HCT116 (cell line): ENCODE measurements at regions not wholly inside any gene's neighbourhood (a gene's known extent, or its start where the extent isn't known, plus 50 kb on each side); places are given as distances from the start of the nearest gene placed in this dataset.

ENCODE experiments used
- ATAC-seq: fragments of 200-7000 bp; cut with Tn5 transposase; 2 replicates; pipeline ENCODE4 v1.9.1; 2020; ENCODE audit warnings: mild to moderate bottlenecking, moderate library complexity
- BruUV-seq: library from RNA; stranded (reverse); fragments of 400-500 nt; replicated peaks from 2 replicates; lab custom pipeline; 2021; lab: Mats Ljungman, UMichigan
- CTCF ChIA-PET: fragments of 300-600 bp; sonication (Branson Sonifier 250); formaldehyde crosslinking; loops from one replicate; lab custom pipeline; 2021; ENCODE audit warnings: antibody characterized with exemption; lab: Charles Lee
- POLR2A ChIA-PET: fragments of 300-600, 350-600 bp; sonication (Branson Sonifier 250); formaldehyde crosslinking; loops from one replicate; lab custom pipeline; 2021; ENCODE audit warnings: antibody characterized with exemption; lab: Charles Lee
- RAD21 ChIA-PET, 2 experiments: fragments of 300-600 bp; sonication (Branson Sonifier 250); formaldehyde crosslinking; loops; one replicate each; lab custom pipeline; 2023; ENCODE audit warnings: low total read pairs in 2 of 2; ENCODE audit not compliant: uncharacterized antibody in 2 of 2, unreplicated experiment in 2 of 2, low non-redundant PET in 1 of 2; lab: Charles Lee
- DNase-seq: peaks from one replicate; pipeline ENCODE4 v3.0.0-alpha.2; 2010; ENCODE audit warnings: low read depth, low spot score
- H2AFZ ChIP-seq: fragments of 200-600 bp; shearing (Covaris generic), sonication (generic); 2 replicates; pipeline ENCODE4 v1.6.1; 2017; ENCODE audit warnings: low read depth, mixed run types, mixed read lengths, antibody characterized with exemption, low read length; ENCODE audit not compliant: poor library complexity, severe bottlenecking
- H3K27ac ChIP-seq: 2 replicates; pipeline ENCODE4 v1.5.1; 2012; ENCODE audit warnings: low read depth, low read length
- H3K27me3 ChIP-seq: fragments of 200-600 bp; sonication (generic); 2 replicates; pipeline ENCODE4 v1.6.1; 2016; ENCODE audit warnings: mixed run types, low read length, mixed read lengths; ENCODE audit not compliant: insufficient read depth
- H3K36me3 ChIP-seq, 2 experiments: fragments of 200-500 bp in 1 of 2; fragments of 200-600 bp in 1 of 2; sonication (Bioruptor generic) in 1 of 2; sonication (generic) in 1 of 2; 2 replicates each; pipeline versions ENCODE4 v1.5.1 to v1.6.1; 2014 to 2016; ENCODE audit warnings: low read length in 2 of 2, inconsistent platforms in 1 of 2, mixed read lengths in 1 of 2, mixed run types in 1 of 2; ENCODE audit not compliant: insufficient read depth in 2 of 2, control insufficient read depth in 1 of 2
- H3K4me1 ChIP-seq, 2 experiments: fragments of 200-600 bp in 1 of 2; sonication (generic) in 1 of 2; 2 replicates each; pipeline versions ENCODE4 v1.5.1 to v1.6.1; 2012 to 2017; ENCODE audit warnings: low read length in 2 of 2, inconsistent platforms in 1 of 2, mild to moderate bottlenecking in 1 of 2, mixed read lengths in 1 of 2, mixed run types in 1 of 2, moderate library complexity in 1 of 2; ENCODE audit not compliant: insufficient read depth in 2 of 2, control insufficient read depth in 1 of 2
- H3K4me2 ChIP-seq: fragments of 200-600 bp; sonication (generic); 2 replicates; pipeline ENCODE4 v1.6.1; 2017; ENCODE audit warnings: mixed run types, low read length, mixed read lengths
- H3K4me3 ChIP-seq, 2 experiments: fragments of 200-600 bp in 1 of 2; sonication (generic) in 1 of 2; replicated peaks in 1 of 2; 2 replicates each; pipeline ENCODE4 v1.5.1; 2011 to 2016; ENCODE audit warnings: low read length in 2 of 2, control low read depth in 1 of 2, low read depth in 1 of 2, mild to moderate bottlenecking in 1 of 2, mixed read lengths in 1 of 2, mixed run types in 1 of 2
- H3K79me2 ChIP-seq: fragments of 200-600 bp; sonication (generic); 2 replicates; pipeline ENCODE4 v1.6.1; 2017; ENCODE audit warnings: mild to moderate bottlenecking, mixed run types, low read length, moderate library complexity, mixed read lengths; ENCODE audit not compliant: insufficient read depth
- H3K9ac ChIP-seq: fragments of 200-600 bp; sonication (generic); 2 replicates; pipeline ENCODE4 v1.6.1; 2016; ENCODE audit warnings: low read length, mixed read lengths
- H3K9me2 ChIP-seq: fragments of 200-600 bp; sonication (generic), shearing (Covaris generic); 2 replicates; pipeline ENCODE4 v1.6.1; 2017; ENCODE audit warnings: mixed run types, mild to moderate bottlenecking, moderate library complexity; ENCODE audit not compliant: insufficient read depth
- H3K9me3 ChIP-seq, 2 experiments: fragments of 200-500 bp in 1 of 2; fragments of 200-600 bp in 1 of 2; sonication (Bioruptor generic) in 1 of 2; sonication (generic) in 1 of 2; 2 replicates each; pipeline ENCODE4 v1.6.1; 2014 to 2017; ENCODE audit warnings: low read length in 2 of 2, mixed read lengths in 2 of 2, inconsistent platforms in 1 of 2, low read depth in 1 of 2, mild to moderate bottlenecking in 1 of 2, mixed run types in 1 of 2, moderate library complexity in 1 of 2; ENCODE audit not compliant: control insufficient read depth in 1 of 2, insufficient read depth in 1 of 2
- H4K20me1 ChIP-seq: fragments of 200-600 bp; sonication (generic), shearing (Covaris generic); 2 replicates; pipeline ENCODE4 v1.6.1; 2017; ENCODE audit warnings: mixed run types, mild to moderate bottlenecking, moderate library complexity; ENCODE audit not compliant: insufficient read depth
- CBX3 ChIP-seq: IDR thresholded peaks from 2 replicates; pipeline ENCODE4 v1.6.1; 2012; ENCODE audit warnings: low read depth
- JUND ChIP-seq: IDR thresholded peaks from 2 replicates; pipeline ENCODE4 v1.6.1; 2012
- POLR2A ChIP-seq: IDR thresholded peaks from 2 replicates; pipeline ENCODE4 v1.7.0; 2011; ENCODE audit warnings: borderline replicate concordance; ENCODE audit not compliant: insufficient read depth, insufficient read length; ENCODE audit errors: extremely low read depth
- POLR2AphosphoS5 ChIP-seq: IDR thresholded peaks from 2 replicates; pipeline ENCODE4 v1.6.1; 2011; ENCODE audit warnings: mild to moderate bottlenecking, low read depth, low read length, moderate library complexity
- SIN3A ChIP-seq: IDR thresholded peaks from 2 replicates; pipeline ENCODE4 v1.6.1; 2012; ENCODE audit warnings: low read depth
- SP1 ChIP-seq: IDR thresholded peaks from 2 replicates; pipeline ENCODE4 v1.6.1; 2012; ENCODE audit warnings: low read depth
- TCF7L2 ChIP-seq: IDR thresholded peaks from 2 replicates; pipeline ENCODE4 v1.7.0; 2011; ENCODE audit warnings: borderline replicate concordance, inconsistent platforms; ENCODE audit not compliant: insufficient read depth, insufficient read length; ENCODE audit errors: extremely low read depth
- ZFX ChIP-seq: fragments of 450-650 bp; IDR thresholded peaks from 2 replicates; pipeline ENCODE4 v1.6.1; 2017
- ZNF274 ChIP-seq: fragments of 200-500 bp; sonication (Bioruptor generic); IDR thresholded peaks from 2 replicates; pipeline ENCODE4 v1.6.1; 2014; ENCODE audit warnings: mild to moderate bottlenecking, low read depth, low read length, inconsistent platforms
- intact Hi-C: fragments of 100-400 bp; cut with micrococcal nuclease; formaldehyde crosslinking; loops from 2 replicates; pipeline ENCODE4 v1.10.0; 2022
- TF ChIP-seq, protein P1 (sequence below): IDR thresholded peaks from 2 replicates; pipeline ENCODE4 v1.6.1; 2011; ENCODE audit warnings: mild to moderate bottlenecking, low read length, moderate library complexity; ENCODE audit not compliant: insufficient replicate concordance; ENCODE audit errors: extremely low read depth
- TF ChIP-seq, protein P2 (sequence below): IDR thresholded peaks from 2 replicates; pipeline ENCODE4 v1.6.1; 2012
- TF ChIP-seq, protein P3 (sequence below), 3 experiments: fragments of 200-600 bp in 1 of 3; sonication (generic) in 1 of 3; IDR thresholded peaks in 2 of 3; conservative IDR thresholded peaks in 1 of 3; 2 replicates each; pipeline ENCODE4 v1.5.1; 2012 to 2017; ENCODE audit warnings: low read depth in 2 of 3, low read length in 2 of 3, antibody characterized with exemption in 1 of 3, borderline replicate concordance in 1 of 3, control low read depth in 1 of 3, mild to moderate bottlenecking in 1 of 3, mixed read lengths in 1 of 3, mixed run types in 1 of 3, moderate library complexity in 1 of 3; ENCODE audit not compliant: insufficient read depth in 1 of 3

DNA sequence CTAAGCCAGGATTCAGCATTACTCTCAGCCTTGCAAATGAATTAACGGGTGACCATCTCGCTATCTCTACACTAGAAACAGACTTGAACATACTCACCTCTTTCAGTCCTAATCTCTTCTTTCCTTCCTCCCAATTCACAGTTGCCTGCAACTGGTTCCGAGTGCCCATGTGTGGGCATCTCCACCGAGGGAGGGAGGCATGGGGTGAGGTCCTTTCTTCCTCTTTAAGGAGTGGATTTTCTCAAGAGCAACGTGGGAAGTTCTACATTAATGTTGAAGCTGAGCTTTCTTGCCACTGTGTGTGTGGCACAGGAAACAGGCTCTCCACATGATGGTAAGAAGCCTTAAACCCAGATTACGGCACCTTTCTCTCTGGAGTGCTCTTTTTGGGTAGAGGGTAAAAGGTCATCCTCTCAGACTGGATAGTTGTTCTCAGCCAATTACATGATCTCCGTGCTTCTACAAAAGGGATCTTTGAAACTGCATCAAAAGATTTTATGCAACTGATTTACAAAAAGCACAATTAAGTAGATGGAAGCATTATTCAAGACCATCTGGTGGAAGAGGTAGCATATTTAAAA is 286.8 kb upstream of the NR2F2 start (continued):
- TF ChIP-seq SIN3A = no peak

DNA sequence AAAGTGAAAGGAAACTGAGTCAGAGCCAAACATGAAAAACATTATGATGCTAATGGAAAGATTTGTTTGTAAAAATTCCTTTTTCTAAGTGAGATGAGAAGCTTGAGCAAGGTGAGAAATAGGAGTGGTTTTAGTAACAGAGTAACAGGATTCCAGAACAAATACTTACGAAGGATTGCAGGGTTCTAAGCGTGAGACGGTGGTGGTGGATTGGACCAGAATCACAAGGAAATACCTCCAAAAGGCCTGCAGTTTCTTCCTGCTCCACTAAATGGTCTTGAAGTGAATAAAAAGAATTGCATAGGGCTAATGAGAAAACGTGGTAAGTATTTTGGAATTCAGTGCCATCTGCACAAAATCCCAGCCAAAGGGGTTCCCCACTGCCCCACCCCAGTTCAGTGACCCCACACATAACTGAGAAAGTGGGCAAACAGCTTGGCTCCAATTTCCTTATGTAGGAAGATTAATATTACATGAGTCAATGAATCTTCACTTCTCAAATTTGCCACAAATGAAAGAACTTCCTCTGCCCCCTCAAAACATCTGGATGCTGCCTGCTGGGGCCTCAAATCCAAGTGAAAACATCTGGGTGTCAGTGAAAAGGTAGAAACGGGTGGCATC is 283.8 kb upstream of the NR2F2 start:
- no peak for TF ChIP-seq TCF7L2
- TF ChIP-seq POLR2A = no peak
- TF ChIP-seq, protein P1, sequence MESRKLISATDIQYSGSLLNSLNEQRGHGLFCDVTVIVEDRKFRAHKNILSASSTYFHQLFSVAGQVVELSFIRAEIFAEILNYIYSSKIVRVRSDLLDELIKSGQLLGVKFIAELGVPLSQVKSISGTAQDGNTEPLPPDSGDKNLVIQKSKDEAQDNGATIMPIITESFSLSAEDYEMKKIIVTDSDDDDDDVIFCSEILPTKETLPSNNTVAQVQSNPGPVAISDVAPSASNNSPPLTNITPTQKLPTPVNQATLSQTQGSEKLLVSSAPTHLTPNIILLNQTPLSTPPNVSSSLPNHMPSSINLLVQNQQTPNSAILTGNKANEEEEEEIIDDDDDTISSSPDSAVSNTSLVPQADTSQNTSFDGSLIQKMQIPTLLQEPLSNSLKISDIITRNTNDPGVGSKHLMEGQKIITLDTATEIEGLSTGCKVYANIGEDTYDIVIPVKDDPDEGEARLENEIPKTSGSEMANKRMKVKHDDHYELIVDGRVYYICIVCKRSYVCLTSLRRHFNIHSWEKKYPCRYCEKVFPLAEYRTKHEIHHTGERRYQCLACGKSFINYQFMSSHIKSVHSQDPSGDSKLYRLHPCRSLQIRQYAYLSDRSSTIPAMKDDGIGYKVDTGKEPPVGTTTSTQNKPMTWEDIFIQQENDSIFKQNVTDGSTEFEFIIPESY = no peak
- TF ChIP-seq SP1 = no peak
- TF ChIP-seq, protein P2, sequence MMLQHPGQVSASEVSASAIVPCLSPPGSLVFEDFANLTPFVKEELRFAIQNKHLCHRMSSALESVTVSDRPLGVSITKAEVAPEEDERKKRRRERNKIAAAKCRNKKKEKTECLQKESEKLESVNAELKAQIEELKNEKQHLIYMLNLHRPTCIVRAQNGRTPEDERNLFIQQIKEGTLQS = no peak
- TF ChIP-seq, protein P3, sequence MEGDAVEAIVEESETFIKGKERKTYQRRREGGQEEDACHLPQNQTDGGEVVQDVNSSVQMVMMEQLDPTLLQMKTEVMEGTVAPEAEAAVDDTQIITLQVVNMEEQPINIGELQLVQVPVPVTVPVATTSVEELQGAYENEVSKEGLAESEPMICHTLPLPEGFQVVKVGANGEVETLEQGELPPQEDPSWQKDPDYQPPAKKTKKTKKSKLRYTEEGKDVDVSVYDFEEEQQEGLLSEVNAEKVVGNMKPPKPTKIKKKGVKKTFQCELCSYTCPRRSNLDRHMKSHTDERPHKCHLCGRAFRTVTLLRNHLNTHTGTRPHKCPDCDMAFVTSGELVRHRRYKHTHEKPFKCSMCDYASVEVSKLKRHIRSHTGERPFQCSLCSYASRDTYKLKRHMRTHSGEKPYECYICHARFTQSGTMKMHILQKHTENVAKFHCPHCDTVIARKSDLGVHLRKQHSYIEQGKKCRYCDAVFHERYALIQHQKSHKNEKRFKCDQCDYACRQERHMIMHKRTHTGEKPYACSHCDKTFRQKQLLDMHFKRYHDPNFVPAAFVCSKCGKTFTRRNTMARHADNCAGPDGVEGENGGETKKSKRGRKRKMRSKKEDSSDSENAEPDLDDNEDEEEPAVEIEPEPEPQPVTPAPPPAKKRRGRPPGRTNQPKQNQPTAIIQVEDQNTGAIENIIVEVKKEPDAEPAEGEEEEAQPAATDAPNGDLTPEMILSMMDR (IDR thresholded peaks at IDR 0.05 in 2 of 3, conservative IDR thresholded peaks at IDR 0.05 in 1 of 3; ENCODE audit: borderline replicate concordance in 1 of 3, insufficient read depth in 1 of 3, low read depth in 2 of 3, low read length in 2 of 3) = no peak
- TF ChIP-seq ZNF274 = no peak
- no peak for TF ChIP-seq ZFX
- TF ChIP-seq POLR2AphosphoS5 = no peak
- TF ChIP-seq CBX3 = no peak
- no peak for TF ChIP-seq JUND
- Histone ChIP-seq H3K27ac (no peak overlapping the region), H3K4me3 (no peak overlapping the region), H3K4me1 (peaks cover 0 to 8% of the 10 kb centered on the region in 2 experiments; a peak in 1 of 4 replicates), H2AFZ (no peak overlapping the region), H3K4me2 (peak overlapping the region; percentile 19; the same call in 1 of the 2 replicates), H3K79me2 (no peaks in the 10 kb centered on the region), H3K27me3 (no peaks in the 10 kb centered on the region), H3K36me3 (no peaks in the 10 kb centered on the region), H3K9ac (no peak overlapping the region), H3K9me3 (no peaks in the 10 kb centered on the region), H3K9me2 (no peaks in the 10 kb centered on the region), H4K20me1 (no peaks in the 10 kb centered on the region)
- intact Hi-C loops = no loop called here
- POLR2A ChIA-PET = no interaction called here
- BruUV-seq = no TSS peak
- no peak for DNase-seq
- ATAC-seq = no peak
- RAD21 ChIA-PET = no interaction called here
- CTCF ChIA-PET = no interaction called here
